ENCODE measurements at regions not wholly inside any gene's neighbourhood (a gene's known extent, or its start where the extent isn't known, plus 50 kb on each side); places are given as distances from the start of the nearest gene placed in this dataset.

GRCh38 chrX:38973322-38973721 is 172.1 kb downstream of the MID1IP1 start:
- no peaks in the 10 kb centered on the region for H3K9me2 ChIP-seq (ENCODE audit: low read depth, low read length)
- no peaks in the 10 kb centered on the region for H3F3A ChIP-seq (ENCODE audit: insufficient read depth, low read length)
- no peaks in the 10 kb centered on the region for H4K20me1 ChIP-seq (ENCODE audit: insufficient read depth, low read length)
- no peak overlapping the region for H3K4me3 ChIP-seq (ENCODE audit: low read depth, low read length, poor library complexity, severe bottlenecking)
- H2AFZ ChIP-seq (ENCODE audit: low read length): no peak overlapping the region
- TF ChIP-seq EZH2 (IDR thresholded peaks at IDR 0.05; ENCODE audit: borderline replicate concordance, low read length): no peak
- no peak for TF ChIP-seq CTCF (IDR thresholded peaks at IDR 0.05; ENCODE audit: low read length)
- H3K4me2 ChIP-seq (ENCODE audit: low read length): no peak overlapping the region
- no peak overlapping the region for H3K9ac ChIP-seq (ENCODE audit: low read length)
- no peaks in the 10 kb centered on the region for H3K79me2 ChIP-seq (ENCODE audit: insufficient read depth, low read length)
- H3K4me1 ChIP-seq (ENCODE audit: insufficient read depth, low read length, severe bottlenecking): peaks cover 14% of the 10 kb centered on the region
- no peaks in the 10 kb centered on the region for H3K27me3 ChIP-seq (ENCODE audit: insufficient read depth, low read length)
- no peaks in the 10 kb centered on the region for H3K36me3 ChIP-seq (ENCODE audit: insufficient read depth, low read length)
- H3K9me3 ChIP-seq (ENCODE audit: low read length): no peaks in the 10 kb centered on the region
- no peak overlapping the region for H3K27ac ChIP-seq (ENCODE audit: low read depth, low read length, poor library complexity, severe bottlenecking)

GRCh38 chrX:38974542-38974941 is 173.3 kb downstream of the MID1IP1 start:
- Histone ChIP-seq H3K27me3 (ENCODE audit: insufficient read depth, low read length) (no peaks in the 10 kb centered on the region), H2AFZ (ENCODE audit: low read length) (no peak overlapping the region), H3K4me1 (ENCODE audit: insufficient read depth, low read length, severe bottlenecking) (peaks cover 14% of the 10 kb centered on the region), H3K27ac (ENCODE audit: low read depth, low read length, poor library complexity, severe bottlenecking) (no peak overlapping the region), H3K9ac (ENCODE audit: low read length) (no peak overlapping the region), H3K4me3 (ENCODE audit: low read depth, low read length, poor library complexity, severe bottlenecking) (no peak overlapping the region), H3K36me3 (ENCODE audit: insufficient read depth, low read length) (no peaks in the 10 kb centered on the region), H4K20me1 (ENCODE audit: insufficient read depth, low read length) (no peaks in the 10 kb centered on the region), H3K9me2 (ENCODE audit: low read depth, low read length) (no peaks in the 10 kb centered on the region), H3K9me3 (ENCODE audit: low read length) (no peaks in the 10 kb centered on the region), H3K4me2 (ENCODE audit: low read length) (no peak overlapping the region), H3F3A (ENCODE audit: insufficient read depth, low read length) (no peaks in the 10 kb centered on the region), H3K79me2 (ENCODE audit: insufficient read depth, low read length) (no peaks in the 10 kb centered on the region)
- TF ChIP-seq EZH2 (IDR thresholded peaks at IDR 0.05; ENCODE audit: borderline replicate concordance, low read length) (no peak), CTCF (IDR thresholded peaks at IDR 0.05; ENCODE audit: low read length) (no peak)

- H3K9me2 ChIP-seq (ENCODE audit: low read depth, low read length): no peaks in the 10 kb centered on the region
- H3K36me3 ChIP-seq (ENCODE audit: insufficient read depth, low read length): no peaks in the 10 kb centered on the region
- no peak for TF ChIP-seq EZH2 (IDR thresholded peaks at IDR 0.05; ENCODE audit: borderline replicate concordance, low read length)
- no peak for TF ChIP-seq CTCF (IDR thresholded peaks at IDR 0.05; ENCODE audit: low read length)
Observed at GRCh38 chrX:38975368-38975942, 174.2 kb downstream of the MID1IP1 start.

More at GRCh38 chrX:38975368-38975942, 174.2 kb downstream of the MID1IP1 start:
- Histone ChIP-seq H3K4me2 (ENCODE audit: low read length) (no peak overlapping the region), H3K79me2 (ENCODE audit: insufficient read depth, low read length) (no peaks in the 10 kb centered on the region), H4K20me1 (ENCODE audit: insufficient read depth, low read length) (no peaks in the 10 kb centered on the region), H2AFZ (ENCODE audit: low read length) (no peak overlapping the region), H3F3A (ENCODE audit: insufficient read depth, low read length) (no peaks in the 10 kb centered on the region), H3K27ac (ENCODE audit: low read depth, low read length, poor library complexity, severe bottlenecking) (no peak overlapping the region), H3K9me3 (ENCODE audit: low read length) (no peaks in the 10 kb centered on the region), H3K9ac (ENCODE audit: low read length) (no peak overlapping the region), H3K4me3 (ENCODE audit: low read depth, low read length, poor library complexity, severe bottlenecking) (no peak overlapping the region), H3K27me3 (ENCODE audit: insufficient read depth, low read length) (no peaks in the 10 kb centered on the region), H3K4me1 (ENCODE audit: insufficient read depth, low read length, severe bottlenecking) (peaks cover 8% of the 10 kb centered on the region)
